ENCODE measurements at regions not wholly inside any gene's neighbourhood (a gene's known extent, or its start where the extent isn't known, plus 50 kb on each side); places are given as distances from the start of the nearest gene placed in this dataset.
A peak's percentile ranks its signal among the peaks of the same experiment; 100 is the strongest.

DNA sequence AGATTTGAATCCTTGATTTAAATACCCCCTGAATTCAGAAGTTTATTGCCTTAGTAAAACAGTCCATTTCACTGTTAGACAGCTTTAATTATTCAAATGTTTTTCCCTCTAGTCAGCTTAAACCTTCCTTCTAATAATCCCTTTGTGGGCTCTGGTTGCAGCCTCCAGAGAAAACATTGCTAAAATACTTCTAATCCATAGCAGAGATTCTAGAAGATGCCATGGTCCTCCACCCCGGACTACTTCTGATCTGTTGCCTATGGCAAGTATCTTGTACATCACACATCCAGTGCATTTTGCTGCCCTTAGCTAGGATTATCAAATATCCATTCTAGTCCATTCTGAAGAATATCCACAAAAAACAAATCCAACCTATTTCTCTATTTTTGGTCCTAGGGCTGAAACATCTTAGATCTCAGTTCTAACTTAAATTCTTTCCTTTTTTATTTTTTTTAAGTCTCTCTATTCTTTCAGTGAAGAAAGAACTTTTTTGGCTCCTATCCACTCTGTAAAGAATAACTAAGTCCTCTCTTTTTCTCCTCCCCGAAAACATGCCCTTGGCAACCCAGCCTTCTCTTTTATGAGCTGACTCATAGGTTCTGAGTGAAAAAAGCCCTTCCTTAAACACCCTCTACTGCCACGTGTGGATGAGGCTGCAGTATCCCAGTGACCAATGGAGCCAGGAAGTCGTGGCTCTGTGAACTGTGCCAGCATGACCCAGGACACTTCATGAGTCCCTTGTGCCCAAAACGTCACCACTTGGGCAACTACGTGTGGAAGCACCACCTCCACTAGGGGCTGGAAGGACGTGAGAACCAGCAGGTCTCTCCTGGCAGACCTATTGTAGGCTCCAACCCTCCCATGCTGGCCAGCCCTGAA lies 349.8 kb downstream of the TNS1 start:
- Histone ChIP-seq H3K9me3 (ENCODE audit: control insufficient read depth in 5 of 5, low read length in 5 of 5) (no peaks in the 10 kb centered on the region), H3K27ac (ENCODE audit: low read depth, low read length) (peak overlapping the region; percentile 59), H3K4me1 (ENCODE audit: control insufficient read depth in 5 of 5, insufficient read depth in 5 of 5, low read length in 5 of 5) (peaks cover 4 to 21% (median 13%) of the 10 kb centered on the region in 5 donors), H3K27me3 (ENCODE audit: control insufficient read depth in 5 of 5, insufficient read depth in 4 of 5, low read length in 5 of 5) (no peaks in the 10 kb centered on the region), H3K4me3 (ENCODE audit: low read depth in 1 of 5, low read length in 5 of 5) (no peak overlapping the region), H3K9ac (ENCODE audit: low read length in 5 of 5) (peak overlapping the region in 1 of 5 donors; percentile 21), H3K36me3 (ENCODE audit: control insufficient read depth in 5 of 5, insufficient read depth in 5 of 5, low read length in 5 of 5) (peaks cover 0 to under 1% (median 0%) of the 10 kb centered on the region in 5 donors)

DNA sequence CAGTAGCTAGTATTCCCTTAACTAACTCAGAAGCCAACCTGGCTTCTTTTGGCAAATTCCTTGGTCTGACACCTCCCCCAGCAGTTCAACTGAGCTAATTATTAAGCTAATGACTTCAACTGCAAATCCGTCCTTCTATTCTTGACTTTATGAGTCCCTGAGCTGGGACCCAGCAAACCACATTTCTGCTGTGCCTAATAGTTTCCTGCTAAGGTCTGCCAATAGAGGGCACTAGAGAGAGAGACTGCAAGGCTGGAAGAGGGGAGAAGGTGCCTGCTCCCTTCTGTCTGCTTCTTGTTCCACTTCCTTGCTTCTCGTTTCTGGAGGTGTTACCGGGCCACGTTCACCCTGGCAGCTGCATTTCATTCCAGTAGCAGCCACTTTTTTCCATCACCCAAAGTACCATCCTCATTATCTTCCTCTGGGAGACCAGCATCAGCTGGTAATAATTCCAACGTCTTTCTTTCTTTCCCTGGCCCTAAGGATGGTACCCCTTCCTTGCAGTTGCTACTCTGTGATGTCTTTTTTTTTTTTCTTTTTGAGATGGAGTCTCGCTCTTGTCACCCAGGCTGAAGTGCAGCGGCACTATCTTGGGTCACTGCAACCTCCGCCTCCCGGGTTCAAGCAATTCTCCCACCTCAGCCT lies 352.0 kb downstream of the TNS1 start:
- H3K27ac ChIP-seq (ENCODE audit: low read depth, low read length) = peak overlapping the region; percentile 44
- no peak overlapping the region for H3K4me3 ChIP-seq (ENCODE audit: low read depth in 1 of 5, low read length in 5 of 5)
- H3K27me3 ChIP-seq (ENCODE audit: control insufficient read depth in 5 of 5, insufficient read depth in 4 of 5, low read length in 5 of 5) = no peaks in the 10 kb centered on the region
- no peak overlapping the region for H3K9ac ChIP-seq (ENCODE audit: low read length in 5 of 5)
- peaks cover 4 to 20% (median 13%) of the 10 kb centered on the region in 5 donors for H3K4me1 ChIP-seq (ENCODE audit: control insufficient read depth in 5 of 5, insufficient read depth in 5 of 5, low read length in 5 of 5)
- H3K9me3 ChIP-seq (ENCODE audit: control insufficient read depth in 5 of 5, low read length in 5 of 5) = no peaks in the 10 kb centered on the region
- H3K36me3 ChIP-seq (ENCODE audit: control insufficient read depth in 5 of 5, insufficient read depth in 5 of 5, low read length in 5 of 5) = peaks cover 0 to 3% (median 0%) of the 10 kb centered on the region in 5 donors

DNA sequence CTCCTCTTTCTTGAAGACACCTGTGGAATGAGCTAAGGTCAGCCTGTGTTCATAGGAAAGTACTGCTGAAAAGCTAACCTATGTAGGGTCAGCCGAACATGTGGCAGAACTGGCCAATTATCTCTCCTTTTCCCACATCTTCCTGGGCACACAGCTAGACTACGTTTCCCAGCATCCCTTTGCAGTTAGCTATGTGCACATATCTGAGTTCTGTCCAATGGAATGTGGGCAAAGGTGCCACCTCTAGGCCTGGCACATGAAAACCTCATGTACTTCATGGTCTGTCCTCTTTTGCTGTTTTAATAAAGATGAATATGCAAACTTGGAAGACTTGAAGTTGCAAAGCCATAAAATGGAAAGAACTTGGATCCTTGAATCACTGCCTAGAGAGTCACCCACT lies 352.6 kb downstream of the TNS1 start:
- H3K27ac ChIP-seq (ENCODE audit: low read depth, low read length) = peak overlapping the region; percentile 44

DNA sequence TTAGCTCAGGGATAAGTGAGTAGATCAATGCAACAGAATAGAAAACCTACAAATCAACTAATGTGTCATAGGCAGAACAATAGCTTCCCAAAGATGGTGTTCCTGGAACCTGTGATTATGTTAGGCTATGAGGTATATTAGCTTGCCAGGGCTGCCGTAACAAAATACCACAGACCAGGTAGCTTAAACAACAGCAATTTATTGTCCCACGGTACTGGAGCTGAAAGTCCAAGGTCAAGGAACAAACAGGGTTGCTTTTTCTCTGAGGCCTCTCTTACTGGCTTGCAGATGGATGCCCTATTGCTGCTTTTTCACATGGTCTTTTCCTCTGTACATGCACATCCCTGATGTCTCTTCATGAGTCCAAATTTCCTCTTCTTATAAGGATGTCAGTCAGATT lies 354.9 kb downstream of the TNS1 start:
- H3K27me3 ChIP-seq (ENCODE audit: control insufficient read depth in 5 of 5, insufficient read depth in 4 of 5, low read length in 5 of 5) = no peaks in the 10 kb centered on the region
- peaks cover 0 to 10% (median 6%) of the 10 kb centered on the region in 5 donors for H3K4me1 ChIP-seq (ENCODE audit: control insufficient read depth in 5 of 5, insufficient read depth in 5 of 5, low read length in 5 of 5)
- H3K4me3 ChIP-seq (ENCODE audit: low read depth in 1 of 5, low read length in 5 of 5) = no peak overlapping the region
- no peaks in the 10 kb centered on the region for H3K9me3 ChIP-seq (ENCODE audit: control insufficient read depth in 5 of 5, low read length in 5 of 5)
- no peak overlapping the region for H3K27ac ChIP-seq (ENCODE audit: low read depth, low read length)
- H3K9ac ChIP-seq (ENCODE audit: low read length in 5 of 5) = no peak overlapping the region
- H3K36me3 ChIP-seq (ENCODE audit: control insufficient read depth in 5 of 5, insufficient read depth in 5 of 5, low read length in 5 of 5) = peaks cover 0 to 3% (median 0%) of the 10 kb centered on the region in 5 donors

More for the DNA sequence above, 352.6 kb downstream of the TNS1 start:
- Histone ChIP-seq H3K9me3 (ENCODE audit: control insufficient read depth in 5 of 5, low read length in 5 of 5) (no peaks in the 10 kb centered on the region), H3K4me1 (ENCODE audit: control insufficient read depth in 5 of 5, insufficient read depth in 5 of 5, low read length in 5 of 5) (peaks cover 4 to 17% (median 13%) of the 10 kb centered on the region in 5 donors), H3K36me3 (ENCODE audit: control insufficient read depth in 5 of 5, insufficient read depth in 5 of 5, low read length in 5 of 5) (peaks cover 0 to 3% (median 0%) of the 10 kb centered on the region in 5 donors), H3K4me3 (ENCODE audit: low read depth in 1 of 5, low read length in 5 of 5) (no peak overlapping the region), H3K9ac (ENCODE audit: low read length in 5 of 5) (no peak overlapping the region), H3K27me3 (ENCODE audit: control insufficient read depth in 5 of 5, insufficient read depth in 4 of 5, low read length in 5 of 5) (no peaks in the 10 kb centered on the region)

DNA sequence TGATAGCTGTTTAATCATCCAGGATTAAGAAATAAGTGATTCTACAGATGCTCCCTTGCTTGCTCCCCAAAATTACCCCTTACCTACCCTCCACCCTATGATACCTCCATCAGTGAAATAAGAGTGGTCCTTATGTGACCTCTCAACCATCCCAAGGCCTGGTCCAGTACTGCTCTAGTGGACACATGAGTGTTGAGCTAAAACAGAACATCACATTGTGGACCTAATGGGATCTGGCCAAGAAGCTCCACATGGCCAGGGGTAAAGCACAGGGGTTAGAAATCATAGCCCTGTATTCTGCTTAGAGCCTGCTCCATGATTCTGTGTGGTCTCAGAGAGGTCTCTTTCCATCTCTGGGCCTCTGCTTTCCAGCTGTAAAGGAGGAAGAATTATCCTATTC lies 355.6 kb downstream of the TNS1 start:
- no peak overlapping the region for H3K4me3 ChIP-seq (ENCODE audit: low read depth in 1 of 5, low read length in 5 of 5)

DNA sequence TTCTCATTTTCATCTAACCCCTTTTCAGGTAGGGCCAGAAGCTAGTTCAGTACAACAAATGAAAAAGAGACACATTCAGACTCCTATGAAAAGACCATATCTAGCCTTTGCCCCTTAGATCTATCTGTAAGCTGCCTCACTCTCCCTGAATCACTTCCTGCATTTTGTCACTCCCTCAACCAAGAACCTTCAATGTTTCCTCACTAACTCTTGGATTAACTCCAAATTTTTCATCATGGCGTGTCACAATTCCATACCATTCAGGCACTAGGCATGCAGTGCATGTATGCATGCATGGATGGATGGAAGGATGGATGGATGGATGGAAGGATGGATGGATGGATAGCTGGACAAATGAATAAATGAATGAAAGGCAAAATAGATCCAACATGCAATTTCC lies 356.9 kb downstream of the TNS1 start:
- Histone ChIP-seq H3K9me3 (ENCODE audit: control insufficient read depth in 5 of 5, low read length in 5 of 5) (no peaks in the 10 kb centered on the region), H3K27me3 (ENCODE audit: control insufficient read depth in 5 of 5, insufficient read depth in 4 of 5, low read length in 5 of 5) (no peaks in the 10 kb centered on the region), H3K4me3 (ENCODE audit: low read depth in 1 of 5, low read length in 5 of 5) (no peak overlapping the region), H3K36me3 (ENCODE audit: control insufficient read depth in 5 of 5, insufficient read depth in 5 of 5, low read length in 5 of 5) (peaks cover 0 to 3% (median 0%) of the 10 kb centered on the region in 5 donors), H3K9ac (ENCODE audit: low read length in 5 of 5) (no peak overlapping the region), H3K27ac (ENCODE audit: low read depth, low read length) (no peak overlapping the region), H3K4me1 (ENCODE audit: control insufficient read depth in 5 of 5, insufficient read depth in 5 of 5, low read length in 5 of 5) (peaks cover 3 to 26% (median 12%) of the 10 kb centered on the region in 5 donors)

More for the DNA sequence above, 355.6 kb downstream of the TNS1 start:
- peaks cover 0 to 13% (median 4%) of the 10 kb centered on the region in 5 donors for H3K4me1 ChIP-seq (ENCODE audit: control insufficient read depth in 5 of 5, insufficient read depth in 5 of 5, low read length in 5 of 5)
- H3K27ac ChIP-seq (ENCODE audit: low read depth, low read length) = no peak overlapping the region
- no peak overlapping the region for H3K9ac ChIP-seq (ENCODE audit: low read length in 5 of 5)
- H3K36me3 ChIP-seq (ENCODE audit: control insufficient read depth in 5 of 5, insufficient read depth in 5 of 5, low read length in 5 of 5) = peaks cover 0 to 3% (median 0%) of the 10 kb centered on the region in 5 donors
- no peaks in the 10 kb centered on the region for H3K9me3 ChIP-seq (ENCODE audit: control insufficient read depth in 5 of 5, low read length in 5 of 5)
- no peaks in the 10 kb centered on the region for H3K27me3 ChIP-seq (ENCODE audit: control insufficient read depth in 5 of 5, insufficient read depth in 4 of 5, low read length in 5 of 5)

DNA sequence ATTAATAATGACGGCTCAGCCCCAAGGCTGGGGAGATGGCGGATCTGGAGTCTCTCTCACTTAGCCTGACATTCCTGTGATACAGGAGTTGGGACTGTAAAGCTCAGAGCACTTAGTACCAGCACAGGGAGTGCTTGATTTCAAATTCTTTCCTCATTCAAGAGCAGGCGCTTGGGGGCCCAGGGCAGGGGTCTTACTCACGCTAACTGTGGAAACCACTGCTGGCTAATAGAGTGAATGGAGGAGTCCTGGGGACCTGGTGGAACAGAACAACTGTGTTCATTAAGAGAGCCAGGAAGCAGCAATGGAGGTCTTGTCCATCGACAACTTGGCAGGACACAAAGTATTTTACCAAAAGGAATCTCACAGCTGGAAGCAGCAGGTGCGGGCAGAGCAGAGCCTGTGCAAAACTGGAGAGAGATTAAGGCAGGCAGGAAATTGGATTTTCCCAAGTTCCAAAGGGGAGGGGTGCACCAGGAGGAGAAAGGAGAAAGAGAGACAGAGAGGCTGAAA lies 358.9 kb downstream of the TNS1 start:
- Histone ChIP-seq H3K4me3 (ENCODE audit: low read depth in 1 of 5, low read length in 5 of 5) (no peak overlapping the region), H3K9ac (ENCODE audit: low read length in 5 of 5) (no peak overlapping the region), H3K9me3 (ENCODE audit: control insufficient read depth in 5 of 5, low read length in 5 of 5) (no peaks in the 10 kb centered on the region), H3K4me1 (ENCODE audit: control insufficient read depth in 5 of 5, insufficient read depth in 5 of 5, low read length in 5 of 5) (peaks cover 3 to 22% (median 7%) of the 10 kb centered on the region in 5 donors), H3K27me3 (ENCODE audit: control insufficient read depth in 5 of 5, insufficient read depth in 4 of 5, low read length in 5 of 5) (no peaks in the 10 kb centered on the region), H3K27ac (ENCODE audit: low read depth, low read length) (no peak overlapping the region), H3K36me3 (ENCODE audit: control insufficient read depth in 5 of 5, insufficient read depth in 5 of 5, low read length in 5 of 5) (peaks cover 0 to 3% (median 0%) of the 10 kb centered on the region in 5 donors)

DNA sequence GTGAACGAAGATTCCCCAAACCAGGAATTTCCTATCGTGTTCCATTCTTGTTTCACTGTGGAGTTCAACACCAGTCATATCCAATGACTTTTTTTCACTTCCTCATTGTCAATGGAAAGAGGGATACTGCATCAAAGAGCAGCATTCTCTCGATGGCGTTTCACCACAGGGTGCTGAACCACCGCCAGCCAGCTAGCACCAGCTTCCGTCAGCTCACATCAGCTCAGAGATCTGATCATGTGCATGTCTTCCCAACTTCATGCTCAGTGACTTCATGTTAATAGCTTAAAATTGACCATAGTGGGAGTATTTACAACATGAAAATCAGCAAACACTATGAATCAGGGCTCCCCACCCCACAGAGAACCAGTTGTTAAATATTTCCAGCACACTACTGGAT lies 359.9 kb downstream of the TNS1 start:
- Histone ChIP-seq H3K9me3 (ENCODE audit: control insufficient read depth in 5 of 5, low read length in 5 of 5) (no peaks in the 10 kb centered on the region), H3K9ac (ENCODE audit: low read length in 5 of 5) (no peak overlapping the region), H3K4me1 (ENCODE audit: control insufficient read depth in 5 of 5, insufficient read depth in 5 of 5, low read length in 5 of 5) (peaks cover 3 to 22% (median 7%) of the 10 kb centered on the region in 5 donors), H3K4me3 (ENCODE audit: low read depth in 1 of 5, low read length in 5 of 5) (no peak overlapping the region), H3K27me3 (ENCODE audit: control insufficient read depth in 5 of 5, insufficient read depth in 4 of 5, low read length in 5 of 5) (no peaks in the 10 kb centered on the region), H3K27ac (ENCODE audit: low read depth, low read length) (no peak overlapping the region), H3K36me3 (ENCODE audit: control insufficient read depth in 5 of 5, insufficient read depth in 5 of 5, low read length in 5 of 5) (peaks cover 0 to 3% (median 0%) of the 10 kb centered on the region in 5 donors)

DNA sequence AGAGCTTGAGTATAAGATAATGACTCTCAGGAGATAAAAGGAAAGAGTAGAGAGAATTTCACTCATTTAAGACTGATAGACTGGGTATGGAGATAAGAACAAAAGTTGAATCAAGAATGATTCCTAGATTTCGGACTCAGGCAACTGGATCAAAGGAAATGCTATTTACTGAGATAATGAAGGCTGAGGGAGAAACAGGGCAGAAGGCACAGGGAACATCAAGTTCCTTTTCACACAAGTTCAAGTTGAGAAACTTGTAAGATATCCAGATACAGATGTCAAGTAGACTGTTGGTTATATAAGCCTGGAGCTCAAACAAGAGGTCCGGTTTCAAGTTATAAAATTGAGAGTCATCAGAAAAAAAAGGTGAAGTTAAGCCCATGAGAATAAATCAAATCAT lies 360.8 kb downstream of the TNS1 start:
- H3K27me3 ChIP-seq (ENCODE audit: control insufficient read depth in 5 of 5, insufficient read depth in 4 of 5, low read length in 5 of 5) = no peaks in the 10 kb centered on the region
- peaks cover 3 to 22% (median 7%) of the 10 kb centered on the region in 5 donors for H3K4me1 ChIP-seq (ENCODE audit: control insufficient read depth in 5 of 5, insufficient read depth in 5 of 5, low read length in 5 of 5)
- H3K36me3 ChIP-seq (ENCODE audit: control insufficient read depth in 5 of 5, insufficient read depth in 5 of 5, low read length in 5 of 5) = no peaks in the 10 kb centered on the region
- no peak overlapping the region for H3K9ac ChIP-seq (ENCODE audit: low read length in 5 of 5)
- H3K27ac ChIP-seq (ENCODE audit: low read depth, low read length) = peak overlapping the region; percentile 2
- H3K4me3 ChIP-seq (ENCODE audit: low read depth in 1 of 5, low read length in 5 of 5) = no peak overlapping the region
- H3K9me3 ChIP-seq (ENCODE audit: control insufficient read depth in 5 of 5, low read length in 5 of 5) = no peaks in the 10 kb centered on the region

DNA sequence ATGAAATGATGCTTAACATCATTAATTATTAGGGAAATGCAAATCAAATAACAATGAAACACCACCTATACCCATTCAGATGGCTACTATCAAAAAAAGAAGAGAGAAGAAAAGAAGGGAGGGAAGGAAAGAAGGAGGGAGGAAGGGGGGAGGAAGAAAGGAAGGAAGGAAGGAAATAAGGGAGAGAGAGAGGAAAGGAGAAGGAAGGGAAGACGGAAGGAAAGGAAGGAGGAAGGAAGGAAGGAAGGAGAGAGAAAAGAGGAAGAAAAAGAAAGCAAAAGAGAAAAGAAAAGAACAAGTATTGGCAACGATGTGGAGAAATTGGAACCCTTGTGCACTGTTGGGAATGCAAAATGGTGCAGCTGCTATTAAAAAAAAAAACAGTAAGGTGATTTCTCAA lies 363.3 kb downstream of the TNS1 start:
- Histone ChIP-seq H3K4me1 (ENCODE audit: control insufficient read depth in 5 of 5, insufficient read depth in 5 of 5, low read length in 5 of 5) (peaks cover 3 to 22% (median 7%) of the 10 kb centered on the region in 5 donors), H3K4me3 (ENCODE audit: low read depth in 1 of 5, low read length in 5 of 5) (no peak overlapping the region), H3K9ac (ENCODE audit: low read length in 5 of 5) (no peak overlapping the region), H3K9me3 (ENCODE audit: control insufficient read depth in 5 of 5, low read length in 5 of 5) (no peaks in the 10 kb centered on the region), H3K27ac (ENCODE audit: low read depth, low read length) (no peak overlapping the region), H3K27me3 (ENCODE audit: control insufficient read depth in 5 of 5, insufficient read depth in 4 of 5, low read length in 5 of 5) (no peaks in the 10 kb centered on the region), H3K36me3 (ENCODE audit: control insufficient read depth in 5 of 5, insufficient read depth in 5 of 5, low read length in 5 of 5) (no peaks in the 10 kb centered on the region)
